GM21737 (cell line): ENCODE measurements at regions not wholly inside any gene's neighbourhood (a gene's known extent, or its start where the extent isn't known, plus 50 kb on each side); places are given as distances from the start of the nearest gene placed in this dataset.

Experiments
- ATAC-seq: cut with Tn5 transposase; IDR thresholded peaks from one replicate; pipeline ENCODE4 v1.9.1; 2021; ENCODE audit warnings: mild to moderate bottlenecking, moderate library complexity; ENCODE audit not compliant: unreplicated experiment

DNA sequence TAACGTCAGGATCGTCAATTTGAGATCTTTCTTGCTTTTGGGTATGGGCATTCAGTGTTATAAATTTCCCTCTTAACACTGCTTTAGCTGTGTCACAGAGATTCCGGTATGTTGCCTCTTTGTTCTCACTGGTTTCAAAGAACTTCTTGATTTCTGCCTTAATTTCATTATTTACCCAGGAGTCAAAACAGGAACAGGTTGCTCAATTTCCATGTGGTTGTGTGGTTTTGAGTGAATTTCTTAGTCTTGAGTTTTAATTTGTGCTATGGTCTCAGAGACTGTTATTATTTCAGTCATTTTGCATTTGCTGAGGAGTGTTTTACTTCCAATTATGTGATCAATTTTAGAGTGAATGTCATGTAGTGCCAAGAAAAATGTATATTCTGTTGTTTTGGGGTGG is 153.1 kb downstream of the PCDH17 start:
- ATAC-seq, result no peak

DNA sequence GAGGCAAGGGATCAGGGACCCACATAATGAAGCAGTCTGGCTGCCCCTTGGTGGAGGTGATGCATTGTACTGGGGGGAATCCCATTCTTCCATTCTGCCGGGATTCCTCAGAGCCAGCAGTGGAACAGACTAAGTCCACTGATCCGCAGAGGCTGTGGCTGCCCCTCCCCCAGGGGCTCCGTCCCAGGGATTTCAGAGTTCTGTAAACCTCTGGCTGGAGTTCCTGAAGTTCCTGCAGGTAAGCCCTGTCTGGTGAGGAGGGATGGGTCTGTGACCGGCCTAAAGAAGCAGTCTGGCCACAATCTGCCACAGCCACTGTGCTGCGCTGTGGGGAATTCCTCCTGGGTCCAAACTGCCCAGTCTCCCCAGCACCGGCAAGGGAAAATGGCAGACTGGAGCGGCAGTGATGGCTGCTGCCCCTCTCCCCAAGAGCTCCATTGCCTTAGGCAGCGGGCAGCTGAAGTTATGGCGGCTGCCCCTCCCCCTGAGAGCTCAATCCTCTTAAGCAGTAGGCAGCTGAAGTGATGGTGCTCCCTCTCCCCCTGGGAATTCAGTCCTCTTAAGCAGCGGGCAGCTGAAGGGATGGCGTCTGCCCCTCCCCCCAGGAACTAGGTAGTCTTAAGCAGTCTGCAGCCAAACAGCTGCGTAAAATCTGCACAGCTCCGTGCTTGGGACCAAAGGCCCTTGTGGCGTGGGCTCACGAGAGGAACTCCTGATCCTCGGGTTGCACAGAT is 155.7 kb downstream of the PCDH17 start:
- no peak for ATAC-seq

DNA sequence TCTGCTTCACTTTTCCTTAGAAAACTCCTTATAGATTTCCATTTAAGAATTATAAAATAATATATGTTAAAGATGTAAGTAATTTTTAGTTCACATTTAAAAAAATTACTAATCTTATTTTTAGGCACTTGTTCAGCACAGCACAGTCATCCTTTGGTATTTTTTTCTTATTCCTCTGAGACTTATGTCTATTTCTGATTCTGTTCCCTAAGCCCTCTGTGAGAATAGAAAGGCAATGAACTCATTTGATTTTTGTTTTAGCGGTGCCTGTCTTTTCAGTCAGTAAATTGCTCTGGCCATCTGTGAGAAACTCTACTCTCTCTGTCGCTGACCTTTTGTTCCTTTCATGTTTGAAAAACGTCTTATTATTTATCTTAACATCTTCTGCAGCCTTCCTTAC is 168.1 kb downstream of the PCDH17 start:
- ATAC-seq, result no peak

DNA sequence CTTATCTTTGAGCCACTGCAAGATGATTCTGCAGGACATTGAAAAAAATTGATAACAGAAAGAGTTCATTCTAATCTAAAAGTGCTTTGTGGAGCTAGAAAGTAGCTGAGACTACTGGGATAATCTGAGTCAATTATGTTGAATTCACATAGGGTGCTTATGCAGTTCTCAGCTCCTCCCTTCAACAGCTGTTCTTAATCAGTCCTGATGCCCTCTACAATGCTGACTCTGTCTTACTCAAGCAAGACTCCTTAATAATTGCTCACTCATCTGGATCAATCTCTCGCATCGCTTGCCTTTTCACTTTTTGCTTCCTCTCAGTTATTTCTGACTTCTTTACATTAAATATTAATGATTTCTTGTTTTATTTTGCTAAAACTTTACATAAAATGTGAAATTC is 182.1 kb downstream of the PCDH17 start:
- ATAC-seq, result no peak

DNA sequence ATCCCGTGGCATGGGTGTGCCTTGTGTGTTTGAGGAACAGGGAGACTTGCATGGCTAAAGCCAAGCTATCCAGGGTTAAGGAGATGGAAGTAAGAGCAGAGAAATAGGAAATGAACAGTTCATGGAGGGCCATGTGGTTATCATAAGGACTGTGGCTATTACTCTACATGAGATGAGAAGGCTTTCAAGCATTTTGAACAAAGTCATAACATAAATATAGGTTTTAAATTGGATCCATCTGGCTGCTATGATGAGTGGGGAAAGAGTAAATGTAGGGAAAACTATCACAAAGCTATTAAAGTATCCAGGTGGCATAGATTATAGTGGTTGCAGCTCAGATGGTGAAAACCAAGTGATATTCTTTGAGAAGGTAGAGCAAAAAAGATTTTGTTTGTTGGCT is 184.1 kb downstream of the PCDH17 start:
- ATAC-seq, result no peak

DNA sequence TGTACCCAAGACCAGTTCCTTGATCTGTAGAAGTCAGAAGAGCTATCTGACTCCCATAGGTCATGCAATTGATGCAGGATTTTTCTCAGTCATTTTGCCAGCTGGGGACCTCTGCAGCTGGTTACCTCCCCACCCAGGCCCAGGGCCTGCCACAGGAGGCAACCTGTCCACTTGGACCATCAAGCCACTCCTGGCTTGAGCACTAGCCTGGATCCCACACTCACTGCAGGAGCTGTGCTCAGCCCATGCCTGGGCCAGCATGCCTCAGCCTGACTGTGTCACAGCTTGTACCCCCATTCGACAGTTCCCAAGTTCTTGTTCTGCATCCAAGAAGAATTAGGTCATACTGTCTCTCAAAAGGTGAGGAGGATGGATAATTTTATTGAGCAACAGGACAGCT is 189.4 kb downstream of the PCDH17 start:
- no peak for ATAC-seq

DNA sequence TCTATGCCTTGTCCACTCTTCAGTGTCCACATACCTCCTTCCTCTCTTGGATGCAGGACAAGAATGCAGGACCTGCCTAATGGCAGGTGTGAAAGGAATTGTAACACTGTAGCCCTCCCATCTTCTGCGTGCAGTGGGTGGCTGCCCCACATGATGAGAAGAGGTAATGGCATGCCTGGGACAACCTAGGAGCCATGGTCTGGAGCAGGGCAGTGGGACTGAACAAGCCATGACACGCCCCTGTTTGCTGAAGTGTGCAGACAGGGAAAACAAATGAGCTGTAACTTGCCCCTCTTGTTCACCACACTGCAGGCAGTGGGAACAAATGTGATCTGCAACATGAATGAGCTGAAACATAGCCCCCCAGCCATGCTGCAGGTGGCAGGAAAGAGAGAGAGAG is 192.2 kb downstream of the PCDH17 start:
- no peak for ATAC-seq

DNA sequence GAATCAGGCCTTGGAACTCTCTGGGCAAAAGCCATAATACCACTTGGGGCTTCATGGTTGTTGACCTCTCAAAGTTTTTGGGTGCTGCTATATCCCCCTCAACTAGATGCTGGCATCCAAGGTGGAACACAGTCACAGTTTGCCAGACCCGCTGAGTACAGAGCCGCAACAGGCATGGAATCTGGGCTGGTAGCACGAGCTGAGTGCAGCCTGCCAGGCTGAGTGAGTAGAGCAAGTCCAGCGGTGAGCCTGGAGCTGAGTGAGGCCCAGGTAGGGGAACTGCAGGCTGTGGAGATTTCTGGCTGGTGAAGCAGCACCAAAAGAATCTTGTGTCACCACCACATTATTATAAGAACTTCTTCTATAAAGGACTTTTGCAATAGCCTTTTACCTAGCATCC is 192.6 kb downstream of the PCDH17 start:
- no peak for ATAC-seq

DNA sequence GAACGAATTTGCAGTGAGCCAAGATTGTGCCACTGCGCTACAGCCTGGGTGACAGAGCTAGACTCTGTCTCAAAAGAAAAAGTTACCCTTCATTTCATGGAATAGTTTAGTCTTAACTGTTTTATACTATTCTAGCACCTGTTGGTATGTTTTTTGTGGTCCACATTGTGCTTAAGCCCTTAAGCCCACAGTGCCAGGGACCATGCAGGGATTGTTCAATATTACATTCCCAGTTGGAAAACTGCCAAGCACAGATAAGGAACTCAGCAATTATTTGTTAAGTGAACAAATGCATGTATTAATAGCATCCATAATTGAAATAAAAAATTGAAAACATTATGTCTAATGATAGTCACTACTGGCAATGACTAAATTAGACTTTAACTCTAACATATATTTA is 193.5 kb downstream of the PCDH17 start:
- no peak for ATAC-seq

DNA sequence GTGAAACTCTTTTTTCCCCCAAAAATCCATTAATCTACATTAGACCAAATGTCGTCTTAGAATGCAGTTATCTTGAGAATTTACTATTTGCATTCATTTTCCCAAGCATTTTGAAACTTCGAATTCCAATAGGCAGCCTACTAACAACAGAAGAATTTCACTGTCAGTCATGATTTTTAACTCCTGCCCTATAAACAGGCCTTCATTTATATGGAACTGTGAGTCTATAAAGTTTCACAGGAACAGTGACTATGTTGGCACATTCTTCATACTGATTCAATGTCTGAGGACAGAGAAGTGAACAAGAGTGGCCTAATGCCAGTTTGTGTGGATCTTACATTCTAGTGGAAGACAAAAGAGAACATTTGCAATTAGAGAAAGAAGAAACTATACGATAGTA is 198.0 kb downstream of the PCDH17 start:
- no peak for ATAC-seq

DNA sequence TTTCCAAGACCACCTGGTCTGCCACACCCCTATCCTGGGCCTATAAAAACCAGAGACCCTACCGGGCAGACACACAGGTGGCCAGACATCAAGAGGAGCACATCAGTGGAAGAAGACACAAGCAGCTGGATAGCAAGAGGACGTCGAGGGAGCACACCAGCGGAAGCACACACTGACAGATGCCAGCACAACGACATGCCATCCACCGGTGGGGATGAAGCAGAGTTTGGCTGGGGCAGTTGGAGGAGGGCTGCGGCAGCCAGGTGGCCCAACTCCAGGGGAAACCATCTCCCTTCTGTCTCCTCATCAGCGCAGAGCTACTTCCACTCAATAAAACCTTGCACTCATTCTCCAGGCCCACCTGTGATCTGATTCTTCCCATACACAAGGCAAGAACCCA is 200.6 kb downstream of the PCDH17 start:
- ATAC-seq, result no peak

DNA sequence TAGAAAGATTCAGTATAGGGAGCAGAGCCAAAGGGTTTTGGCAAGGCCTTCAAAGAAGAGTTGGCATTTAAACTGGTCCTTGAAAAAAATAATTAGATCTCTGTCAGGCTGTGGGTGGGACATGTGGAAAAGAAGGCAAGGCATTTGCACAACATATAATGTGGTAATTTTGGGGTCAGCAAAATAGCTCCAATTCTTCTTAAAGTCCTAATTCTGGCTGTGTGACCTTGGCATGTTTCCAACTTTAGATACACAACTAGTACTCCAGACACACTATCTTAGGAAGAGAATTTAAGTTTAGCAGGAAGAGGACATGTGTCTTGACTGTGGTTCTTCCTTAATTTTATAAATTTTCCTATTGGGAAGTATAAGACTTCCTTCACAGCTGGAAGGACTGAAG is 206.3 kb downstream of the PCDH17 start:
- no peak for ATAC-seq

DNA sequence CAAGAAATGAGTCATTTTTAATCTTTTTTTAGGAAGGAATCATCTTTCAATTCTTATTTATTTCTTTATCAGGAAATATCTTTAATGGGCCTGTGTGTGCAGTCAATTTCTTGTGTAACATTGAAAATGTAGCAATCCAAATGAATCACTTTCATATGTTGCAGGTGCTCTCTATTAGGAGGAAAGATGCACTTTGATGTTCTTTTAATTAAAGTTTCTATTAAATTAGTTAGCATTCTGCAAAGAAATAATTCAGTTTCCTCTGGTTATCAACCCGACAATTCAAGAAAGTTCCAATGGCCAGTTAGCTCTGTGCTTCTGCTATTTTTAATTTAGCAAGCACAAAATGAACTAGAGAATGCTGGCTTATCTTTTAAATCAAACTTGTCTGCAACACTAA is 212.0 kb downstream of the PCDH17 start:
- ATAC-seq, result no peak

DNA sequence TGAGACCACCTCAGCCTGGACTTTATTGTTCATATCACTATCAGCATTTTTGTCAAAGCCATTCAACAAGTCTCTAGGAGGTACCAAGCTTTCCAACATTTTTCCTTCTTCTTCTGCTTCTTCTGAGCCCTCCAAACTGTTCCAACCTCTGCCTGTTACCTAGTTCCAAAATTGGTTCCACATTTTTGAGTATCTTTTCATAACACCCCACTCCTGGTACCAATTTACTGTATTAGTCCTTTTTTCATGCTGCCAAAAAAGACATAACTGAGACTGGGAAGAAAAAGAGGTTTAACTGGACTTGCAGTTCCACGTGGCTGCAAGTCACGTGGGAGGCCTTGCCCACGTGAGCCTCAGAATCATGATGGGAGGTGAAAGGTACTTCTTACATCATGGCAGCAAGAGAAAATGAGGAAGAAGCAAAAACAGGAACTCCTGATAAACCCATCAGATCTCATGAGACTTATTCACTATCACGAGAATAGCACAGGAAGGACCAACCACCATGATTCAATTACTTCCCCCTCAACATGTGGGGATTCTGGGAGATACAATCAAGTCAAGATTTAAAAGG is 215.1 kb downstream of the PCDH17 start:
- no peak for ATAC-seq

DNA sequence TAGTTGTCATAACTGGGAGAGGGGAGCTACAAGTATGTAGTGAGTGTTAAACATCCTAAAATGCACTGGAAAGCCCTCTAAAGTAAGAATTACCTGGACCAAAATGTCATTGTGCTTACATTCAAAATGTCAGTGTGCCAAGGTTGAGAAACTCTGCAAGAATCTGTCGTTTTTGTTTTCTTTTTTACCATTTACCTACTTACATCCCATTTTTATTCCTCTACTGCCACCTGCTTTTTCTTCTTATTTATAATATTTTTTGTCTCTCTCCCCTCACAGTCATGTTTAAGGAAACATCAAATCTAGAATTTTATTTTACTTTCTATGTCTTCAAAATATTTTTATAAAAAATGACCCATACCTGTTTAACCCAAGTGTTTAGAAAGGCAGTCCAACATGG is 226.4 kb downstream of the PCDH17 start:
- no peak for ATAC-seq

DNA sequence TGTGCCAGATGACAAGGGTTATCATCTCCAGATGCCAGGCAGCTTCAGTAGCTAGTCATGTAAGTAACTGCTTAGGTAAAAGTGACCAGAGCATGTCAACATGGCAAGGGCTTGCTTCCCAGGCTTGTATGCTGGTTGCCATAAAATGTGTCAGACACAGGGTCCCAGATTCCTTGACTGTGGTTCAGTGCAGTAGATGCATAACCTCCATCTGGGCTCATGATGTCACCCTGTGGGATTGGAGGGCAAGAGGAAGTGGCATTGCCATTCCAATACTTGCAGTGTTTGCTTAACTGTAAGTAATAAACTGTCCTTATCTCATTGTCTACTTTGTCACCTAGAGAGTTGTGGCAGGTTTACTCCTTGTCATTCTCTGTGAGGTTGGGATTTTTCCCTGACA is 226.8 kb downstream of the PCDH17 start:
- no peak for ATAC-seq

DNA sequence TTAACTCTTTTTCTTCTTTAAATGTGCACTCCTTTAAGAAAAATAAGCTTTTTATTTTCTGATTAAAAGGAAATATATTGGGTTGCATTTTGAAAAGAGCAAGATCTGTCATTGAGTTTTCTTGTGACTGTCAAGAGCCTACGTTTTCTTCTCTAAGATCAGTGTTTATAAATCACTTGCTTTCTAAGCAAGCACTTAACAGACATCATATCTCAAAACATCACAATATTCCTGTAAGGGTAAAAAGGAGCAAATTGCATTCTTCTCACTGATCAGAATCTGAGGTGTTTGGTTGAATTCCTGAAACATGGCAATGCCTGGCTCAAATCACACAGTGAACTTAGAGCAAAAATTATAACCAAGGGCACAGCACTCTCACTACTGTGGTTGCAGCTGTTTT is 231.3 kb downstream of the PCDH17 start:
- ATAC-seq, result no peak

DNA sequence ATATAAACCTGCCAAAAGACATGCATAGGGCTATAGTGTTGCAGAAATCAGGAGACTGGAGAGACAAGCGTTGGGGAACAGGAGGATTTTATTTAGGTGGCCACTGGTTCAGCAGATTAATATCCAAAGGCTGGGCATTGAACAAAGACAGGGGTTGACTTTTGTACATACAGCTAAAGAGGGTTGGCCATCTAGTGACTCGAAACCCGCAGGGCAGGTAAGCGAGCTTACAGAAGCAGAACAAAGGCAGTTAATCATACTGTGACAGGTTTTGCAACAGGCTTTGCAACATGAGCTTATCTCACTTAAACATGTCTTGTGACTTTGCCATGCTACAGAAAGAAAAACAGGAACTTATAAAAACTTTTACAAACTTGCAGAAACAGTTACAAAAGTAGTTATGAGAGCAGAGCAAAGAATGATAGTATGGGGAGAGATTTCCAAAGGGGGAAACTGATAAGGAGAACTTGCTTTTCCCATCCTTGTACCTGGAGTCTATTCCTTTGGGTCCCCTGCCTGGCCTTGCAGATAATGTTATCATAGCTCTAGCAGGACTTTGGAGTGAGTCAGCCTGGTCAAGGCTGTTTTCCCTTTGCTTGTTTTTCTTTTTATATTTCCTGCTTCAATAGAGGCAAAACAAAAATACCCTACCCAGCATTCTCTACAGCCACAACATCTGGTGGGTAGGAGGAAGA is 234.2 kb downstream of the PCDH17 start:
- no peak for ATAC-seq

DNA sequence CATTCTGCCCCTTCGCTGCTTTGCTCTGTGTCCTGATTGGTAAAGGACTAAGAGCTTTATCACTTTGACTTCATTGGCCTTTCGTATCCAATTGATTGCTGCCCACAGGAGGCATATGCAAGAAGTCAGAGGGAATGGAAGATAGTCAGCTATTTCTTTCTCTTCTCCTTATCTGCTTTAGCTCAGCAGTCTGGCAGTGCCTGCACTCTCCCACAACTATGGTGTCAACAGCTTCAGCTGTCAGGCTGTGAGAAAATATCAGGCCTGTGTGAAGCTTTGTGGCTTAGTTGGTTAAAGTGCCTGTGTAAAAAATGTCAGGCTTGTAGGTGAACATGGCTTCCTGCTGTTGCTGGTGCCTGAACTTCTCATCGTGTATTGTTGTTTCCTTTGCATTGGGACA is 243.0 kb downstream of the PCDH17 start:
- no peak for ATAC-seq

DNA sequence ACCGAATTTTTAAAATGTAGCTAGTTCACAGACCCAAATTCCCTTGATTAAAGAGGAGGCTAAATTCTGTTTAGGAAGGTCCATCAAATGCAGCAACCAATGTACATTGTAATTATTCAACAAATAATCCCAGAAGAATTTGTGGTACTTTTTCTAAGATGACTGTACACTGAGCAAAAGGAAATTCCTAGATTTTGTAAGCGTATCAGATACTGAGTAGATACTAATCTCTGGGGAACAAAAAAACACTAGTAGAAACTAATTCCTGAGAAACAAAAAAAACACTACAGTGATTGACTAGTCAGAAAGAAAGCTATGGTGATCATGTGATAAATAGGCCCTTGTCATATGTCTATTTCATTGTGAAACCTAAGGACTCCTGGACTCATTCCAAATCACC is 246.1 kb downstream of the PCDH17 start:
- ATAC-seq, result no peak

DNA sequence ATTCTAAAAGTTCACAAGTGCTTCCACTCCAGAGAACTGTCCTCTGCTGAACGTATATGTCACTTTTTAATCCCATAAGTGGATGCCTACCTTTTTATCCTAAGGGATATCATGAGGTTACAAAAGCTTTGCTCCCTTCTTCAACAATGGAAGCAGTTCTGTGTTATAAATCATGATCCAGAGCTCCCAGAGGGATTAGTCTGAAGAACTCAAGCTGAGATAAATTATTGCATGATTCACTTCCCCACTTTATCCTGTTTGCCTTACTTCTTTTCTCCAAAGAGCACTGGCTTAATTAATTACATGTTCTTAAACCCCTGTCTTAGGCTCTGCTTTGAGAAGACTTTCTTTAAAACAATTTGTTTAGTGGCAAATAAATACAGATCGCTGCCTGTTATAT is 246.7 kb downstream of the PCDH17 start:
- ATAC-seq, result no peak

DNA sequence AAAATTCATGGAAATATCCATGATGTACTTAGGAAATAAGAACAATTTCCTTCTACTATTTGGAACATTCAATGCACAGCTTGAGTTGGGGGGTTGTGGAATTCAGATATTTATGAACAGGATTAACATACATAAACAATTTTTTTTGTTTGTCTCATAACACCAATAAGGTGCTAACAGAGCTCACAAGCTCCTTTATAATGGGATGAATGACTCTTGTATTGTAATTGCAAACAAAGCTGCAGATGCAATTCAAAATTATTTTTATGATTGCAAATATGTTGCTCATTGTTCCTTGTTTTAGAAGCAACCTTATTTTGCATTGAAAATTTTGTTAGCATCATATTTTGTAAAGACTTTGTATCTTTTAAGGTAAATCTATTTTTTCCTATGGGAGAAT is 265.7 kb downstream of the PCDH17 start:
- ATAC-seq, result no peak

DNA sequence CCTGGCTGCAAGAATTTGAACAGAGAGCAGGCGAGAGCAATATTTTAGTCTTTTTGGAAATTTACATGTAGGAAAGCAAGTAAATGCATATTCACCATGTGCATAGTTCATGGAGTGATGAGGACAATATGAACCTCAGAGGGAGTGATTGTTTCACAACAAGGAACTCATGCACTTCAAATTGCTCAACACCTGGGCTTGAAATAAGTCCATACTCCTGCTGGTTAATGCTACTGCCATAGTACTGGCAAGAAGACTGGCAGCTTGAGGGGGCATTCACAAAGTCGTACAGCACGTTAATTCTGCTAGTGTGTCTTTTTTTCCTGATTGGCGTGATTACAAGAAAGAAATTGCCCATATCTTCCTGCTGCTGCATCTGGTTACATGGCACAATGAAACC is 267.6 kb downstream of the PCDH17 start:
- ATAC-seq, result no peak
